PC-3 (cell line): ENCODE measurements at regions not wholly inside any gene's neighbourhood (a gene's known extent, or its start where the extent isn't known, plus 50 kb on each side); places are given as distances from the start of the nearest gene placed in this dataset.
"Not testable (repeated sequence)": the region's sequence is repeated elsewhere in the genome, so short reads cannot be mapped to it uniquely, and the experiment has no call there.

Experiments
- ATAC-seq: fragments of 200-7000 bp; cut with Tn5 transposase; 2 replicates; pipeline ENCODE4 v1.9.1; 2020; ENCODE audit warnings: mild to moderate bottlenecking, moderate library complexity
- BruUV-seq: library from RNA; stranded (reverse); fragments of 400-500 nt; replicated peaks from 2 replicates; lab custom pipeline; 2021; lab: Mats Ljungman, UMichigan
- CTCF ChIA-PET: fragments of 300-600 bp; sonication (Branson Sonifier 250); formaldehyde crosslinking; loops from one replicate; lab custom pipeline; 2022; ENCODE audit warnings: antibody characterized with exemption; lab: Charles Lee
- POLR2A ChIA-PET: fragments of 300-600 bp; sonication (Branson Sonifier 250); formaldehyde crosslinking; loops from one replicate; lab custom pipeline; 2022; ENCODE audit warnings: antibody characterized with exemption; ENCODE audit not compliant: unreplicated experiment; lab: Charles Lee
- DNase-seq: peaks from one replicate; pipeline ENCODE4 v3.0.0-alpha.2; 2015
- H2AFZ ChIP-seq: fragments of 300-600 bp; sonication (generic); 2 replicates; pipeline ENCODE4 v1.6.0; 2016; ENCODE audit warnings: antibody characterized with exemption, low read length
- H3F3A ChIP-seq: fragments of 300-600 bp; sonication (generic); one replicate; pipeline ENCODE4 v1.6.0; 2017; ENCODE audit warnings: antibody characterized with exemption, low read length, control low read depth, mild to moderate bottlenecking; ENCODE audit not compliant: unreplicated experiment
- H3K27ac ChIP-seq: fragments of 300-600 bp; sonication (generic); 2 replicates; pipeline ENCODE4 v1.5.1; 2016; ENCODE audit warnings: mild to moderate bottlenecking, low read length
- H3K27me3 ChIP-seq: fragments of 300-600 bp; sonication (generic); 2 replicates; pipeline ENCODE4 v1.6.1; 2016; ENCODE audit warnings: low read length, mixed read lengths
- H3K36me3 ChIP-seq: fragments of 300-600 bp; sonication (generic); 2 replicates; pipeline ENCODE4 v1.6.1; 2016; ENCODE audit warnings: low read depth, mixed run types, low read length, mixed read lengths
- H3K4me1 ChIP-seq: fragments of 300-600 bp; sonication (generic); 2 replicates; pipeline ENCODE4 v1.5.1; 2016; ENCODE audit warnings: low read length; ENCODE audit not compliant: insufficient read depth
- H3K4me2 ChIP-seq: fragments of 300-600 bp; sonication (generic); 2 replicates; pipeline ENCODE4 v1.6.0; 2016; ENCODE audit warnings: low read length
- H3K4me3 ChIP-seq: fragments of 300-600 bp; sonication (generic); 2 replicates; pipeline ENCODE4 v1.5.1; 2016; ENCODE audit warnings: mild to moderate bottlenecking, low read length, mixed read lengths
- H3K79me2 ChIP-seq: fragments of 300-600 bp; sonication (generic); 2 replicates; pipeline ENCODE4 v1.6.1; 2017; ENCODE audit warnings: low read length, mixed read lengths
- H3K9ac ChIP-seq: fragments of 300-600 bp; sonication (generic); 2 replicates; pipeline ENCODE4 v1.6.0; 2016; ENCODE audit warnings: mild to moderate bottlenecking, low read length
- H3K9me2 ChIP-seq: fragments of 300-600 bp; sonication (generic); replicated peaks from 2 replicates; pipeline ENCODE4 v1.6.1; 2016; ENCODE audit warnings: mixed run types, low read length, mixed read lengths
- H3K9me3 ChIP-seq: fragments of 300-600 bp; sonication (generic); 2 replicates; pipeline ENCODE4 v1.6.1; 2016; ENCODE audit warnings: low read length, mixed read lengths
- H4K20me1 ChIP-seq: fragments of 300-600 bp; sonication (generic); 2 replicates; pipeline ENCODE4 v1.6.1; 2016; ENCODE audit warnings: low read length, mixed read lengths
- EZH2 ChIP-seq: fragments of 300-600 bp; sonication (generic); IDR thresholded peaks from one replicate; pipeline ENCODE4 v1.6.1; 2017; ENCODE audit warnings: antibody characterized with exemption, mild to moderate bottlenecking, low read length; ENCODE audit not compliant: unreplicated experiment
- EZH2phosphoT487 ChIP-seq: fragments of 300-600 bp; sonication (generic); IDR thresholded peaks from 2 replicates; pipeline ENCODE4 v1.6.1; 2018; ENCODE audit warnings: mild to moderate bottlenecking, antibody characterized with exemption, low read length, borderline replicate concordance
- intact Hi-C: fragments of 100-400 bp; cut with micrococcal nuclease; formaldehyde crosslinking; loops from 2 replicates; pipeline ENCODE4 v1.9.0; 2023
- TF ChIP-seq, protein P1 (sequence below): fragments of 300-600 bp; sonication (generic); conservative IDR thresholded peaks from 2 replicates; pipeline ENCODE4 v1.5.1; 2017; ENCODE audit warnings: antibody characterized with exemption, low read depth, mild to moderate bottlenecking, low read length

DNA sequence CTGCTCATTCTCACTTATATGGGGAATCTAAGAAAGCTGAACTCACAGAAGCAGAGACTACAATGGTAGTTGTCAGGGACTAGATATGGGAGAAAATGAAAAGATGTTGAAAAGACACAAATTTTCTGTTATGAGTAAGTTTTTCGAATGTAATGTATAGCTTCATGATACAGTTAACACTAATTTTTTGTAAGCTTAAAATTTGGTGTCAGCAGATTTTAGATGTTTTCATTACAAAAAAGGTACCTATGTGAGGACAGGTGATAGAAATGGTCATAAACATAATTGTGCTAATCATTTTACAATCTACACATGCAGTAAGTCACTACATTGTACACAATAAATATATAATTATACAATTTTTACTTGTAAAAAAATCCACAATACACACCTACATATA lies 286.6 kb downstream of the ZNF33B start:
- peaks cover 35% of the 10 kb centered on the region for H3K9me3 ChIP-seq
- no peak overlapping the region for H3K4me2 ChIP-seq
- H2AFZ ChIP-seq, result no peak overlapping the region
- H3K9ac ChIP-seq, result no peak overlapping the region
- H3K27me3 ChIP-seq, result no peaks in the 10 kb centered on the region
- POLR2A ChIA-PET, result no interaction called here
- no TSS peak for BruUV-seq
- H3K4me1 ChIP-seq, result no peaks in the 10 kb centered on the region
- intact Hi-C loops, result no loop called here
- DNase-seq (no peak), ATAC-seq (no peak)
- no peaks in the 10 kb centered on the region for H3K9me2 ChIP-seq
- no peaks in the 10 kb centered on the region for H4K20me1 ChIP-seq
- no peaks in the 10 kb centered on the region for H3K79me2 ChIP-seq
- H3K36me3 ChIP-seq, result peaks cover 61% of the 10 kb centered on the region
- no peak overlapping the region for H3K4me3 ChIP-seq
- TF ChIP-seq EZH2phosphoT487 (no peak), EZH2 (no peak)
- TF ChIP-seq, protein P1, sequence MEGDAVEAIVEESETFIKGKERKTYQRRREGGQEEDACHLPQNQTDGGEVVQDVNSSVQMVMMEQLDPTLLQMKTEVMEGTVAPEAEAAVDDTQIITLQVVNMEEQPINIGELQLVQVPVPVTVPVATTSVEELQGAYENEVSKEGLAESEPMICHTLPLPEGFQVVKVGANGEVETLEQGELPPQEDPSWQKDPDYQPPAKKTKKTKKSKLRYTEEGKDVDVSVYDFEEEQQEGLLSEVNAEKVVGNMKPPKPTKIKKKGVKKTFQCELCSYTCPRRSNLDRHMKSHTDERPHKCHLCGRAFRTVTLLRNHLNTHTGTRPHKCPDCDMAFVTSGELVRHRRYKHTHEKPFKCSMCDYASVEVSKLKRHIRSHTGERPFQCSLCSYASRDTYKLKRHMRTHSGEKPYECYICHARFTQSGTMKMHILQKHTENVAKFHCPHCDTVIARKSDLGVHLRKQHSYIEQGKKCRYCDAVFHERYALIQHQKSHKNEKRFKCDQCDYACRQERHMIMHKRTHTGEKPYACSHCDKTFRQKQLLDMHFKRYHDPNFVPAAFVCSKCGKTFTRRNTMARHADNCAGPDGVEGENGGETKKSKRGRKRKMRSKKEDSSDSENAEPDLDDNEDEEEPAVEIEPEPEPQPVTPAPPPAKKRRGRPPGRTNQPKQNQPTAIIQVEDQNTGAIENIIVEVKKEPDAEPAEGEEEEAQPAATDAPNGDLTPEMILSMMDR, result no peak
- H3F3A ChIP-seq, result no peaks in the 10 kb centered on the region
- no peak overlapping the region for H3K27ac ChIP-seq
- CTCF ChIA-PET, result no interaction called here

DNA sequence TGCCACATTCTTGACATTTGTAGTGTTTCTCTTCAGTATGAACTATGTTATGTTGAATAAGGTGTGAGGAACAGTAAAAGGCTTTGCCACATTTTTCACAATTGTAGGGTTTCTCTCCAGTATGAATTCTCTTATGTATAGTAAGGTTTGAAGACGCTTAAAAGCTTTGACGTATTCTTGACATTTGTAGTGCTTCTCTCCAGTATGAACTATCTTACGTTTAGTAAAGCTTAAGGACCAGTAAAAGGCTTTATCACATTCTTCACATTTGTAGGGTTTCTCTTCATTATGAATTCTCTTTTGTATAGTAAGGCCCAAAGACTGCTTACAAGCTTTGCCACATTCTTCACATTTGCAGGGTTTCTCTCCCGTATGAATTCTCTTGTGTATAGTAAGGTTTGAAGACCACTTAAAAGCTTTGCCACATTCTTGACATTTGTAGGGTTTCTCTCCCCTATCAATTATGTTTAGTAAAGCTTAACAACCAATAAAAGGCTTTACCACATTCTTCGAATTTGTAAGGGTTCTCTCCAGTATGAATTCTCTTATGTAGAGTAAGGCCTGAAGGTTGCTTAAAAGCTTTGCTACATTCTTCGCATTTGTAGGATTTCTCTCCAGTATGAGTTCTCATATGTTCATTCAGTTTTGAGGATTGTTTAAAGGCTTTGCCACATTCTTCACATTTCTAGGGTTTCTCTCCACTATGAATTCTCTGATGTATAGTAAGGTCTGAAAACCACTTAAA lies 301.6 kb downstream of the ZNF33B start:
- intact Hi-C loops, H3K9ac ChIP-seq, H4K20me1 ChIP-seq, ATAC-seq, H2AFZ ChIP-seq, BruUV-seq, H3K27me3 ChIP-seq, H3K9me2 ChIP-seq, POLR2A ChIA-PET, H3K4me1 ChIP-seq, H3F3A ChIP-seq, DNase-seq, H3K4me2 ChIP-seq, H3K4me3 ChIP-seq, H3K79me2 ChIP-seq, H3K27ac ChIP-seq, CTCF ChIA-PET: not testable (repeated sequence)
- peaks cover 50% of the 10 kb centered on the region for H3K36me3 ChIP-seq
- peaks cover 73% of the 10 kb centered on the region for H3K9me3 ChIP-seq

DNA sequence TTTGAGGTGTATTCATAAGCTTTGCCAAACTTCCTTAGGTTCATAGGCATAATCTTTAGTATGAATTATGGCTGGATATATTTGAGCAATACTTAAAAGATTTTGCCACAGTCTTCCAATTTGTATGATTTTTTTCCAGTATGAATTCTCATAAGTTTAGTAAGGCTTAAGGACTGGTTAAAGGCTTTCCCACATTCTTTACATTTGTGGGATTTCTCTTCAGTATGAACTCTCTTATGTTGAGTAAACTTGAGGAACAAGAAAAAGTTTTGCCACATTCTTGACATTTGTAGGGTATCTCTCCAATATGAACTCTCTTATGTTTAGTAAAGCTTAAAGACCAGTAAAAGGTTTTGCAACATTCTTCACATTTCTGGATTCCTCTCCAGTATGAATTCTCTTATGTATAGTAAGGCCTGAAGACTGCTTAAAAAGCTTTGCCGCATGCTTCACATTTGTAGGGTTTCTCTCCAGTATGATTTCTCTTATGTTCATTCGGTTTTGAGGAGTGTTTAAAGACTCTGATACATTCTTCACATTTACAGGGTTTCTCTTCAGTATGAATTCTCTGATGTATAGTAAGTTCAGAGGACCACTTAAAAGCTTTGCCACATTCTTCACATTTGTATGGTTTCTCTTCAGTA lies 302.6 kb downstream of the ZNF33B start:
- BruUV-seq, H3K27ac ChIP-seq, H3K27me3 ChIP-seq, intact Hi-C loops, H3F3A ChIP-seq, CTCF ChIA-PET, ATAC-seq, H3K79me2 ChIP-seq, H3K4me2 ChIP-seq, H3K4me3 ChIP-seq, H2AFZ ChIP-seq, H3K9me2 ChIP-seq, H3K9ac ChIP-seq, H4K20me1 ChIP-seq, POLR2A ChIA-PET, DNase-seq, H3K4me1 ChIP-seq: not testable (repeated sequence)
- Histone ChIP-seq H3K9me3 (peaks cover 72% of the 10 kb centered on the region), H3K36me3 (peaks cover 48% of the 10 kb centered on the region)
